Kidney (tissue), 13 donors: ENCODE measurements at regions not wholly inside any gene's neighbourhood (a gene's known extent, or its start where the extent isn't known, plus 50 kb on each side); places are given as distances from the start of the nearest gene placed in this dataset.

Experiments
- DNase-seq, 5 donors: peaks; one replicate each; pipeline ENCODE4 v3.0.0-alpha.2; 2013 to 2020
- FAIRE-seq: peaks from 2 replicates; lab custom pipeline; 2012; peaks lifted over from hg19 to GRCh38; lab: Jason Lieb, UNC
- H3K27ac ChIP-seq, 2 donors: one replicate each; pipeline ENCODE4 v1.7.0; 2013; ENCODE audit warnings: low read depth in 2 of 2, low read length in 2 of 2, inconsistent platforms in 1 of 2
- H3K27me3 ChIP-seq: one replicate; pipeline ENCODE4 v1.7.1; 2013; ENCODE audit warnings: low read length, inconsistent platforms; ENCODE audit not compliant: control insufficient read depth, insufficient read depth
- H3K36me3 ChIP-seq, 3 donors: one replicate each; pipeline versions ENCODE4 v1.7.0 to v1.7.1; 2013; ENCODE audit warnings: low read length in 3 of 3, control low read depth in 1 of 3, inconsistent platforms in 1 of 3; ENCODE audit not compliant: insufficient read depth in 3 of 3, control insufficient read depth in 2 of 3
- H3K4me1 ChIP-seq, 3 donors: one replicate each; pipeline versions ENCODE4 v1.7.0 to v1.7.1; 2013; ENCODE audit warnings: low read length in 3 of 3, inconsistent platforms in 1 of 3, low read depth in 1 of 3; ENCODE audit not compliant: control insufficient read depth in 2 of 3, insufficient read depth in 2 of 3
- H3K4me3 ChIP-seq, 3 donors: one replicate each; pipeline versions ENCODE4 v1.7.0 to v1.8.1; 2013; ENCODE audit warnings: low read length in 3 of 3, control low read depth in 1 of 3, inconsistent platforms in 1 of 3
- H3K9ac ChIP-seq, 3 donors: one replicate each; pipeline versions ENCODE4 v1.7.0 to v1.7.1; 2013; ENCODE audit warnings: low read length in 3 of 3, control low read depth in 1 of 3, inconsistent platforms in 1 of 3
- H3K9me3 ChIP-seq, 3 donors: one replicate each; pipeline versions ENCODE4 v1.7.0 to v1.7.1; 2013; ENCODE audit warnings: low read length in 3 of 3, control low read depth in 1 of 3, inconsistent platforms in 1 of 3; ENCODE audit not compliant: control insufficient read depth in 2 of 3, insufficient read depth in 1 of 3
- intact Hi-C: fragments of 100-400 bp; cut with DNase I; formaldehyde crosslinking; loops from one replicate; pipeline ENCODE4 v1.11.1; 2022
- TF ChIP-seq, protein P1 (sequence below): IDR thresholded peaks from 3 replicates; pipeline ENCODE4 v1.5.1; 2012; ENCODE audit warnings: mild to moderate bottlenecking, moderate library complexity, borderline replicate concordance; ENCODE audit not compliant: insufficient read depth; ENCODE audit errors: extremely low read depth
- donor health status: control.
- donor health status: control.
- donor health status: control.
- donor health status: control.
- donor health status: control.
- donor health status: DM: yes; HTN: yes; CAD: no.
- donor health status: Normal renal cell carcinoma (clear cell type).

DNA sequence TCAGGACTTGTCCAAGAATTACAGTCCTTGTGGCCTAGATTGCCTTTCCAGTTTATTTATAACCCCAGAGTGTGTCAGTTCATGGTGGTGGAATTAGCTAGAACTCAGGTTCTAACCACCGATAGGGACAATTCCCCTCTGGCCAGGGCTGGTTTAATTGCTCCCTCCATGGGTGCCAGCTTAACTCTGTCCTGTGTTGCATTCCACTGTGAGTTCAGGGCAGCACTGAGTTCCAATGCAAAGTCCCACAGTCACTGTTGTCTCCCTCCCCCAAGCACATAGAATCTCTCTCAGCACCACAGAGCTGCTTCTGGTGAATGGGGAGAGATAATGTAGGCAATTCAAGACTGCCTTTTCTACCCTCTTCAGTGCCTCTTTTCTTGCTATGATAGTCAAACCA, 82.5 kb upstream of the TNFRSF21 start:
- DNase-seq = no peak
- Histone ChIP-seq H3K4me3 (no peak overlapping the region), H3K9me3 (peaks cover 0 to 8% (median 0%) of the 10 kb centered on the region in 3 donors), H3K36me3 (no peaks in the 10 kb centered on the region), H3K27me3 (no peaks in the 10 kb centered on the region), H3K4me1 (no peaks in the 10 kb centered on the region), H3K27ac (no peak overlapping the region), H3K9ac (no peak overlapping the region)
- TF ChIP-seq, protein P1, sequence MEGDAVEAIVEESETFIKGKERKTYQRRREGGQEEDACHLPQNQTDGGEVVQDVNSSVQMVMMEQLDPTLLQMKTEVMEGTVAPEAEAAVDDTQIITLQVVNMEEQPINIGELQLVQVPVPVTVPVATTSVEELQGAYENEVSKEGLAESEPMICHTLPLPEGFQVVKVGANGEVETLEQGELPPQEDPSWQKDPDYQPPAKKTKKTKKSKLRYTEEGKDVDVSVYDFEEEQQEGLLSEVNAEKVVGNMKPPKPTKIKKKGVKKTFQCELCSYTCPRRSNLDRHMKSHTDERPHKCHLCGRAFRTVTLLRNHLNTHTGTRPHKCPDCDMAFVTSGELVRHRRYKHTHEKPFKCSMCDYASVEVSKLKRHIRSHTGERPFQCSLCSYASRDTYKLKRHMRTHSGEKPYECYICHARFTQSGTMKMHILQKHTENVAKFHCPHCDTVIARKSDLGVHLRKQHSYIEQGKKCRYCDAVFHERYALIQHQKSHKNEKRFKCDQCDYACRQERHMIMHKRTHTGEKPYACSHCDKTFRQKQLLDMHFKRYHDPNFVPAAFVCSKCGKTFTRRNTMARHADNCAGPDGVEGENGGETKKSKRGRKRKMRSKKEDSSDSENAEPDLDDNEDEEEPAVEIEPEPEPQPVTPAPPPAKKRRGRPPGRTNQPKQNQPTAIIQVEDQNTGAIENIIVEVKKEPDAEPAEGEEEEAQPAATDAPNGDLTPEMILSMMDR = no peak
- FAIRE-seq = no peak
- intact Hi-C loops = no loop called here

DNA sequence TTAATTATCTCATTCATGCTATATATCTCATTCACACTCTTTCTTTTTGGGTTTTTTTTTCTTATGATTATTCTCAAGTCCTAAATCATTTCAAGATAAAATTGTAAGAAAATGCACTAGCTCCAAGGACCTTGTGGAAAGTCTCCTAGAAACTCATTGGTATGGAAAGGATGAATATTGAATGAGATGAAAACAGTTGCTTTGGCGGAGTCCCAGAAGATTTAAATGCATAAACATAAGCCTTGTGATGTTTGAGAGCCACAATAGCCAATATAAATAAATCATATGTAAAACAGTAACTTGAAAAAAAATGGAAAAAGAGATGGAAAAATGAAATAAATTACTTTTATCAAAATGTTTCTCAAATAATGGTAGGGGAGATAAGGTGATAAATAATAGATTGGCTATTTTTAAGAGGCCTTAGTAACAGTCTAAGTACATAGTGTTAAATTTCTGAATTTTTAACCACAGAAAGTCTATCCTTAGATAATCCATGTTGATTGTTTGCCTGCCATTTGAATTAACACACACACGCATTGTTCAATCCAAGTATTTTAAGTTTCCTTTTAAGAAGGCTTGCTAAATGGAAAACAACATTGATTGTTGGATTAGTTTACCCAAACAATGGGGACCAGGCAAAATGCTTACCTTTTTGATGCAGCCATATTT, 81.1 kb upstream of the CD2AP start:
- no peak overlapping the region for H3K4me3 ChIP-seq
- no peaks in the 10 kb centered on the region for H3K27me3 ChIP-seq

DNA sequence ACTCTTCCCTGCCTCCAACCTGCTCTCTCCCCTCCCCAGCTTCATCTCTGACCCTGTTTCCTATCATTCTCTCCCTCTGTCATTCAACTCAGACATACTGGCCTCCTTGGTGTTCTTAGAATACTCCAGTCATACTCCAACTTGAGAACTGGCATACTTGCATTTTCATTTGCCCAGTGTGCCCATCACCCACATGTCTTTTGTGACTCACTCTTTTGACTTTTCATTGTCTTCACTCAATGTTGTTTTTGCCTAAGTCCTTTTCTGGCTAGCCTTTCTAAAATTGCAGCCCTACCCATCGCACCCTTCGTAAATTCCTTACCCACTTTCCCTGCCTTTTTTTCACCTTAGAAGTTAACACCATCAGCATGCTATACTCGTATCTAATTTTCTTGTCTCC, 77.0 kb upstream of the CD2AP start:
- Histone ChIP-seq H3K4me1 (no peaks in the 10 kb centered on the region), H3K4me3 (no peak overlapping the region), H3K27me3 (no peaks in the 10 kb centered on the region), H3K36me3 (no peaks in the 10 kb centered on the region), H3K27ac (no peak overlapping the region), H3K9ac (no peak overlapping the region), H3K9me3 (no peaks in the 10 kb centered on the region)
- TF ChIP-seq, protein P1 = no peak
- FAIRE-seq = no peak
- intact Hi-C loops = no loop called here
- no peak for DNase-seq

More for the DNA sequence above, 81.1 kb upstream of the CD2AP start:
- intact Hi-C loops = no loop called here
- TF ChIP-seq, protein P1 = no peak
- no peak for DNase-seq
- H3K9me3 ChIP-seq = peaks cover 0 to 3% (median 0%) of the 10 kb centered on the region in 3 donors
- H3K9ac ChIP-seq = no peak overlapping the region
- peak; percentile 38 for FAIRE-seq
- H3K36me3 ChIP-seq = no peaks in the 10 kb centered on the region
- H3K27ac ChIP-seq = no peak overlapping the region
- no peaks in the 10 kb centered on the region for H3K4me1 ChIP-seq
